H1 (cell line): ENCODE measurements at regions not wholly inside any gene's neighbourhood (a gene's known extent, or its start where the extent isn't known, plus 50 kb on each side); places are given as distances from the start of the nearest gene placed in this dataset.

ENCODE experiments used
- CTCF ChIA-PET: fragments of 300-600 bp; sonication (Branson Sonifier 250); formaldehyde crosslinking; loops from one replicate; lab custom pipeline; 2021; ENCODE audit not compliant: partially characterized antibody; lab: Charles Lee
- POLR2A ChIA-PET: fragments of 300-600 bp; sonication (Branson Sonifier 250); formaldehyde crosslinking; loops from one replicate; lab custom pipeline; 2021; ENCODE audit warnings: inconsistent platforms; ENCODE audit not compliant: partially characterized antibody; lab: Charles Lee
- DNase-seq, 2 experiments: peaks; one replicate each; pipeline versions ENCODE4 v3.0.0 to v3.0.0-alpha.2; 2010 to 2022; ENCODE audit warnings: low spot score in 2 of 2, low read depth in 1 of 2, mixed read lengths in 1 of 2
- FAIRE-seq: peaks from 2 replicates; lab custom pipeline; 2011; peaks lifted over from hg19 to GRCh38; lab: Jason Lieb, UNC
- H2AFZ ChIP-seq: 2 replicates; pipeline ENCODE4 v1.8.1; 2012; ENCODE audit warnings: low read length, inconsistent platforms
- H2AK5ac ChIP-seq: 2 replicates; pipeline ENCODE4 v1.6.1; 2013; ENCODE audit warnings: low read depth, low read length
- H2BK120ac ChIP-seq: replicated peaks from 2 replicates; pipeline ENCODE3; 2013; ENCODE audit warnings: low read depth, low read length, inconsistent platforms
- H2BK12ac ChIP-seq: 2 replicates; pipeline ENCODE4 v1.6.1; 2013; ENCODE audit warnings: low read depth, low read length
- H2BK15ac ChIP-seq: 2 replicates; pipeline ENCODE4 v1.6.1; 2013; ENCODE audit warnings: low read length
- H2BK20ac ChIP-seq: 2 replicates; pipeline ENCODE4 v1.6.1; 2013; ENCODE audit warnings: low read length
- H2BK5ac ChIP-seq: 2 replicates; pipeline ENCODE4 v1.6.1; 2013; ENCODE audit warnings: low read depth, low read length
- H3K14ac ChIP-seq: 2 replicates; pipeline ENCODE4 v1.6.1; 2013; ENCODE audit warnings: inconsistent platforms; ENCODE audit not compliant: insufficient read length
- H3K18ac ChIP-seq: 2 replicates; pipeline ENCODE4 v1.6.1; 2013; ENCODE audit warnings: low read length; ENCODE audit errors: extremely low read depth
- H3K23ac ChIP-seq: 2 replicates; pipeline ENCODE4 v1.6.1; 2013; ENCODE audit warnings: inconsistent platforms; ENCODE audit not compliant: insufficient read length
- H3K23me2 ChIP-seq: 2 replicates; pipeline ENCODE4 v1.6.1; 2013; ENCODE audit warnings: low read depth, low read length
- H3K27ac ChIP-seq: 2 replicates; pipeline ENCODE4 v1.6.1; 2011; ENCODE audit warnings: low read depth, low read length, inconsistent platforms
- H3K27me3 ChIP-seq, 4 experiments: replicated peaks in 1 of 4; 1 replicate in 1 of 4; 2 replicates in 3 of 4; pipeline versions ENCODE4 v1.6.1 to v1.8.1; 2011 to 2013; ENCODE audit warnings: low read length in 3 of 4, mild to moderate bottlenecking in 3 of 4, inconsistent platforms in 2 of 4, mixed read lengths in 2 of 4, moderate library complexity in 1 of 4; ENCODE audit not compliant: control insufficient read depth in 3 of 4, insufficient read depth in 3 of 4; ENCODE audit errors: extremely low read depth in 1 of 4
- H3K36me3 ChIP-seq, 4 experiments: 2 replicates each; pipeline versions ENCODE4 v1.6.1 to v1.8.1; 2011 to 2013; ENCODE audit warnings: mild to moderate bottlenecking in 4 of 4, low read length in 3 of 4, moderate library complexity in 2 of 4, control low read depth in 1 of 4, inconsistent platforms in 1 of 4; ENCODE audit not compliant: insufficient read depth in 4 of 4, control insufficient read depth in 2 of 4
- H3K4ac ChIP-seq: replicated peaks from 2 replicates; pipeline ENCODE3; 2013; ENCODE audit warnings: low read length, low read depth, mixed read lengths, inconsistent platforms; ENCODE audit not compliant: insufficient read length
- H3K4me1 ChIP-seq, 4 experiments: replicated peaks in 1 of 4; 1 replicate in 1 of 4; 2 replicates in 3 of 4; pipeline versions ENCODE4 v1.6.1 to v1.8.1; 2011 to 2013; ENCODE audit warnings: low read length in 3 of 4, inconsistent platforms in 2 of 4, mixed read lengths in 1 of 4; ENCODE audit not compliant: insufficient read depth in 4 of 4, control insufficient read depth in 3 of 4
- H3K4me2 ChIP-seq, 2 experiments: 2 replicates each; pipeline versions ENCODE4 v1.6.1 to v1.8.1; 2011 to 2013; ENCODE audit warnings: low read depth in 2 of 2, low read length in 2 of 2, control low read depth in 1 of 2, inconsistent platforms in 1 of 2, mild to moderate bottlenecking in 1 of 2; ENCODE audit not compliant: insufficient read depth in 1 of 2
- H3K4me3 ChIP-seq, 4 experiments: fragments of 200-600, 300-600 bp in 1 of 4; sonication (generic), shearing (Covaris generic), sonication (Bioruptor Twin) in 1 of 4; 2 replicates each; pipeline versions ENCODE4 v1.5.1 to v1.8.1; 2011 to 2016; ENCODE audit warnings: low read length in 4 of 4, low read depth in 3 of 4, control low read depth in 2 of 4, inconsistent platforms in 2 of 4, mild to moderate bottlenecking in 2 of 4, mixed read lengths in 1 of 4, moderate library complexity in 1 of 4; ENCODE audit not compliant: insufficient read depth in 2 of 4; ENCODE audit errors: extremely low read depth in 1 of 4
- H3K56ac ChIP-seq: replicated peaks from 2 replicates; pipeline ENCODE3; 2013; ENCODE audit warnings: low read depth, mild to moderate bottlenecking, mixed read lengths, low read length, inconsistent platforms; ENCODE audit not compliant: insufficient read length
- H3K79me1 ChIP-seq: 2 replicates; pipeline ENCODE4 v1.6.1; 2013; ENCODE audit warnings: low read depth, low read length, control low read depth
- H3K79me2 ChIP-seq, 2 experiments: 2 replicates each; pipeline versions ENCODE4 v1.6.1 to v1.8.1; 2012 to 2013; ENCODE audit warnings: low read length in 2 of 2, mild to moderate bottlenecking in 2 of 2, inconsistent platforms in 1 of 2; ENCODE audit not compliant: insufficient read depth in 2 of 2, control insufficient read depth in 1 of 2
- H3K9ac ChIP-seq, 4 experiments: replicated peaks in 1 of 4; 1 replicate in 1 of 4; 2 replicates in 3 of 4; pipeline versions ENCODE4 v1.6.1 to v1.8.1; 2011 to 2013; ENCODE audit warnings: low read depth in 3 of 4, low read length in 3 of 4, control low read depth in 2 of 4, mild to moderate bottlenecking in 2 of 4, moderate library complexity in 2 of 4, inconsistent platforms in 1 of 4; ENCODE audit errors: extremely low read depth in 1 of 4
- H3K9me3 ChIP-seq, 2 experiments: 2 replicates each; pipeline versions ENCODE4 v1.6.1 to v1.8.1; 2012 to 2013; ENCODE audit warnings: mild to moderate bottlenecking in 2 of 2, moderate library complexity in 2 of 2, control low read depth in 1 of 2, inconsistent platforms in 1 of 2, low read depth in 1 of 2, low read length in 1 of 2, mixed read lengths in 1 of 2; ENCODE audit not compliant: insufficient read depth in 2 of 2
- H4K20me1 ChIP-seq, 2 experiments: replicated peaks in 1 of 2; 2 replicates each; pipeline versions ENCODE3 to v1.8.1; 2011 to 2013; ENCODE audit warnings: inconsistent platforms in 2 of 2, low read length in 2 of 2, mild to moderate bottlenecking in 1 of 2; ENCODE audit not compliant: insufficient read depth in 2 of 2, control insufficient read depth in 1 of 2
- H4K5ac ChIP-seq: 2 replicates; pipeline ENCODE4 v1.6.1; 2013; ENCODE audit warnings: low read length, low read depth, mixed read lengths, inconsistent platforms; ENCODE audit not compliant: insufficient read length
- H4K8ac ChIP-seq: 2 replicates; pipeline ENCODE4 v1.8.0; 2013; ENCODE audit warnings: mild to moderate bottlenecking, moderate library complexity, low read length, inconsistent platforms; ENCODE audit not compliant: insufficient read depth; ENCODE audit errors: extremely low read depth
- H4K91ac ChIP-seq: replicated peaks from 2 replicates; pipeline ENCODE3; 2013; ENCODE audit warnings: low read length, mixed read lengths, inconsistent platforms; ENCODE audit not compliant: insufficient read length
- ASH2L ChIP-seq: fragments of 200-600, 300-600 bp; sonication (generic); IDR thresholded peaks from one replicate; pipeline ENCODE4 v1.7.1; 2017; ENCODE audit warnings: low read length
- BCL11A ChIP-seq, 2 experiments: IDR thresholded peaks; one replicate each; pipeline ENCODE4 v1.6.1; 2011; ENCODE audit warnings: low read depth in 2 of 2, low read length in 2 of 2, mild to moderate bottlenecking in 2 of 2
- BRCA1 ChIP-seq: IDR thresholded peaks from 2 replicates; pipeline ENCODE4 v1.6.1; 2012; ENCODE audit warnings: low read depth, low read length, improper control_type of control experiment
- CBX8 ChIP-seq: fragments of 300-800, 300-1000 bp; sonication (generic); IDR thresholded peaks from 2 replicates; pipeline ENCODE4 v1.7.1; 2016; ENCODE audit warnings: low read depth, low read length, borderline replicate concordance
- CHD1 ChIP-seq: IDR thresholded peaks from 2 replicates; pipeline ENCODE4 v1.6.1; 2012; ENCODE audit warnings: low read depth, low read length, improper control_type of control experiment
- HDAC2 ChIP-seq, 2 experiments: fragments of 300-600 bp in 1 of 2; sonication (generic) in 1 of 2; IDR thresholded peaks; 2 replicates each; pipeline ENCODE4 v1.6.1; 2011 to 2012; ENCODE audit warnings: low read depth in 2 of 2, low read length in 2 of 2, mild to moderate bottlenecking in 2 of 2, moderate library complexity in 2 of 2, borderline replicate concordance in 1 of 2, inconsistent platforms in 1 of 2
- JUND ChIP-seq: IDR thresholded peaks from 2 replicates; pipeline ENCODE4 v1.6.1; 2011; ENCODE audit warnings: mild to moderate bottlenecking, improper control_type of control experiment, low read length
- KDM1A ChIP-seq: fragments of 200-600, 300-600 bp; sonication (generic); IDR thresholded peaks from 2 replicates; pipeline ENCODE4 v1.7.1; 2016; ENCODE audit warnings: mild to moderate bottlenecking, low read length, borderline replicate concordance
- KDM4A ChIP-seq: IDR thresholded peaks from one replicate; pipeline ENCODE4 v1.7.1; 2012; ENCODE audit warnings: low read depth, mild to moderate bottlenecking, moderate library complexity, low read length, inconsistent platforms; ENCODE audit not compliant: severe bottlenecking
- MAFK ChIP-seq: IDR thresholded peaks from 2 replicates; pipeline ENCODE4 v1.6.1; 2012; ENCODE audit warnings: low read depth, mild to moderate bottlenecking, improper control_type of control experiment, low read length
- NRF1 ChIP-seq: IDR thresholded peaks from 2 replicates; pipeline ENCODE4 v1.6.1; 2011; ENCODE audit warnings: mild to moderate bottlenecking, low read depth, low read length, improper control_type of control experiment
- RXRA ChIP-seq: IDR thresholded peaks from 2 replicates; pipeline ENCODE4 v1.6.1; 2011; ENCODE audit warnings: low read depth, mild to moderate bottlenecking, low read length, moderate library complexity; ENCODE audit not compliant: insufficient read depth
- TAF1 ChIP-seq: IDR thresholded peaks from 2 replicates; pipeline ENCODE4 v1.6.1; 2011; ENCODE audit warnings: mild to moderate bottlenecking, low read depth, low read length
- TF ChIP-seq, protein P1 (sequence below): IDR thresholded peaks from 2 replicates; pipeline ENCODE4 v1.6.1; 2011; ENCODE audit warnings: low read length, improper control_type of control experiment
- TF ChIP-seq, protein P2 (sequence below): IDR thresholded peaks from 2 replicates; pipeline ENCODE4 v1.6.1; 2011; ENCODE audit warnings: low read depth, mild to moderate bottlenecking, low read length; ENCODE audit not compliant: insufficient read depth

DNA sequence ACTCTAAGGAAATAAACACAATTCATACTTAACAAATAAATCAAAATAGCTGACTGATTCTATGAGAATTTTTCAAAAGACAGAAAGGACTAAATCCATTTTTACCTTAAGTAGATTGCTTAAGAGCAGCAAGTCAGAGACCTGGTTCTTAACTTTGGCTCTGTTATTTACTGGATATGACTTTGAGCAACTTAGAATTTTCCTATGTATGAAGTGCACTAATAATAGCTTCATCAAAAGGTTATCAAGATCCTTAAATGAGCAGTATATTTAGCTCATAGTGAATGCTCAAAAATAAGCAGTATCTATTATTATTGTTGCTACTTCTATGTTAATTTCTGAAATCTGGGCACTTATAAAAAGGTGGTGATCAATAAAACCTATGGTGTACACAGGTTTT lies 95.3 kb downstream of the POSTN start:
- H3K79me1 ChIP-seq = no peaks in the 10 kb centered on the region
- ChIA-PET CTCF (no interaction called here), POLR2A (interaction anchor here (0.6 kb wide), 1 partner anchor 370 kb away, joined by 3 read pairs; no protein-coding TSS in a partner anchor)
- peaks cover 0 to 4% of the 10 kb centered on the region in 2 experiments; a peak in 1 of 4 replicates for H3K9me3 ChIP-seq
- H2AK5ac ChIP-seq = no peak overlapping the region
- no peak overlapping the region for H2AFZ ChIP-seq
- H3K18ac ChIP-seq = no peak overlapping the region
- no peak overlapping the region for H2BK20ac ChIP-seq
- no peak overlapping the region for H3K4me3 ChIP-seq
- no peaks in the 10 kb centered on the region for H3K4me1 ChIP-seq
- no peak overlapping the region for H3K56ac ChIP-seq
- no peak overlapping the region for H3K23ac ChIP-seq
- no peaks in the 10 kb centered on the region for H3K27me3 ChIP-seq
- H4K20me1 ChIP-seq = no peaks in the 10 kb centered on the region
- H4K91ac ChIP-seq = no peak overlapping the region
- FAIRE-seq (no peak), DNase-seq (no peak)
- no peak overlapping the region for H2BK12ac ChIP-seq
- no peak overlapping the region for H4K8ac ChIP-seq
- H3K23me2 ChIP-seq = no peaks in the 10 kb centered on the region
- H3K9ac ChIP-seq = no peak overlapping the region
- H4K5ac ChIP-seq = no peak overlapping the region
- no peaks in the 10 kb centered on the region for H3K79me2 ChIP-seq
- no peak overlapping the region for H3K27ac ChIP-seq
- H3K4ac ChIP-seq = no peak overlapping the region
- H3K14ac ChIP-seq = no peak overlapping the region
- H2BK120ac ChIP-seq = no peak overlapping the region
- H2BK5ac ChIP-seq = no peak overlapping the region
- H3K36me3 ChIP-seq = no peaks in the 10 kb centered on the region
- H3K4me2 ChIP-seq = no peak overlapping the region
- H2BK15ac ChIP-seq = no peak overlapping the region
- TF ChIP-seq JUND (no peak), KDM1A (no peak), BRCA1 (no peak), CHD1 (no peak), MAFK (no peak), ASH2L (no peak), KDM4A (no peak), TAF1 (no peak), NRF1 (no peak), HDAC2 (IDR thresholded peaks at IDR 0.05; ENCODE audit: borderline replicate concordance in 1 of 2, low read depth in 2 of 2, low read length in 2 of 2) (no peak), RXRA (no peak), CBX8 (no peak), BCL11A (IDR thresholded peaks at IDR 0.05; ENCODE audit: low read depth in 2 of 2, low read length in 2 of 2) (no peak)
- TF ChIP-seq, protein P1, sequence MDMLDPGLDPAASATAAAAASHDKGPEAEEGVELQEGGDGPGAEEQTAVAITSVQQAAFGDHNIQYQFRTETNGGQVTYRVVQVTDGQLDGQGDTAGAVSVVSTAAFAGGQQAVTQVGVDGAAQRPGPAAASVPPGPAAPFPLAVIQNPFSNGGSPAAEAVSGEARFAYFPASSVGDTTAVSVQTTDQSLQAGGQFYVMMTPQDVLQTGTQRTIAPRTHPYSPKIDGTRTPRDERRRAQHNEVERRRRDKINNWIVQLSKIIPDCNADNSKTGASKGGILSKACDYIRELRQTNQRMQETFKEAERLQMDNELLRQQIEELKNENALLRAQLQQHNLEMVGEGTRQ = no peak
- TF ChIP-seq, protein P2, sequence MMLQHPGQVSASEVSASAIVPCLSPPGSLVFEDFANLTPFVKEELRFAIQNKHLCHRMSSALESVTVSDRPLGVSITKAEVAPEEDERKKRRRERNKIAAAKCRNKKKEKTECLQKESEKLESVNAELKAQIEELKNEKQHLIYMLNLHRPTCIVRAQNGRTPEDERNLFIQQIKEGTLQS = no peak
